ENCODE measurements at regions not wholly inside any gene's neighbourhood (a gene's known extent, or its start where the extent isn't known, plus 50 kb on each side); places are given as distances from the start of the nearest gene placed in this dataset.

DNA sequence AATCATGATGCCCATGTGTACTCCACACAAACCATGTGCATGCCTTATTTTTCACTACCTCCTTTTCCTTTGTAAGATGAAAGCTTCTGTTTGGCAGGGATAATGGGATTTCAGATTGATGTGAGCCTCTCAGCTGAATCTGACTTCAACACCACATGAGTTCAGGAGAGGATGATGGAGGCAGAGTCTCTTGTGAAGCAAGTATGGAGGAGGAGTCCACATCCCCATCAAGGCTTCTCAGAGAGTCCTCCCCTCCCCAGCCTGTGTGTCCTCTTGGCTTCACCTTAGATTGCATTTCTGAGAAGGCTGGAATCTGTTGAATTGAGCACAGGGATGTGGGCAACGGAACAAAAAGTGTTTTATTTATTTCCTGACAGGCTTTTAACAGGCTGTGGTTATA lies 370.4 kb downstream of the FAT3 start:
- Histone ChIP-seq H3K9me3 (no peaks in the 10 kb centered on the region), H3K36me3 (no peaks in the 10 kb centered on the region), H3K27ac (no peak overlapping the region), H3K4me3 (no peak overlapping the region), H3K4me1 (no peaks in the 10 kb centered on the region), H3K27me3 (no peaks in the 10 kb centered on the region)
- 70 to 78% methylated on average over 1 of the region's 1 CpG for WGBS, 2 donors
- DNase-seq, result no peak
- ATAC-seq, result no peak
- intact Hi-C loops (cut with DNase I), result no loop called here
- TF ChIP-seq, protein P1, sequence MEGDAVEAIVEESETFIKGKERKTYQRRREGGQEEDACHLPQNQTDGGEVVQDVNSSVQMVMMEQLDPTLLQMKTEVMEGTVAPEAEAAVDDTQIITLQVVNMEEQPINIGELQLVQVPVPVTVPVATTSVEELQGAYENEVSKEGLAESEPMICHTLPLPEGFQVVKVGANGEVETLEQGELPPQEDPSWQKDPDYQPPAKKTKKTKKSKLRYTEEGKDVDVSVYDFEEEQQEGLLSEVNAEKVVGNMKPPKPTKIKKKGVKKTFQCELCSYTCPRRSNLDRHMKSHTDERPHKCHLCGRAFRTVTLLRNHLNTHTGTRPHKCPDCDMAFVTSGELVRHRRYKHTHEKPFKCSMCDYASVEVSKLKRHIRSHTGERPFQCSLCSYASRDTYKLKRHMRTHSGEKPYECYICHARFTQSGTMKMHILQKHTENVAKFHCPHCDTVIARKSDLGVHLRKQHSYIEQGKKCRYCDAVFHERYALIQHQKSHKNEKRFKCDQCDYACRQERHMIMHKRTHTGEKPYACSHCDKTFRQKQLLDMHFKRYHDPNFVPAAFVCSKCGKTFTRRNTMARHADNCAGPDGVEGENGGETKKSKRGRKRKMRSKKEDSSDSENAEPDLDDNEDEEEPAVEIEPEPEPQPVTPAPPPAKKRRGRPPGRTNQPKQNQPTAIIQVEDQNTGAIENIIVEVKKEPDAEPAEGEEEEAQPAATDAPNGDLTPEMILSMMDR (IDR thresholded peaks at IDR 0.05), result no peak

DNA sequence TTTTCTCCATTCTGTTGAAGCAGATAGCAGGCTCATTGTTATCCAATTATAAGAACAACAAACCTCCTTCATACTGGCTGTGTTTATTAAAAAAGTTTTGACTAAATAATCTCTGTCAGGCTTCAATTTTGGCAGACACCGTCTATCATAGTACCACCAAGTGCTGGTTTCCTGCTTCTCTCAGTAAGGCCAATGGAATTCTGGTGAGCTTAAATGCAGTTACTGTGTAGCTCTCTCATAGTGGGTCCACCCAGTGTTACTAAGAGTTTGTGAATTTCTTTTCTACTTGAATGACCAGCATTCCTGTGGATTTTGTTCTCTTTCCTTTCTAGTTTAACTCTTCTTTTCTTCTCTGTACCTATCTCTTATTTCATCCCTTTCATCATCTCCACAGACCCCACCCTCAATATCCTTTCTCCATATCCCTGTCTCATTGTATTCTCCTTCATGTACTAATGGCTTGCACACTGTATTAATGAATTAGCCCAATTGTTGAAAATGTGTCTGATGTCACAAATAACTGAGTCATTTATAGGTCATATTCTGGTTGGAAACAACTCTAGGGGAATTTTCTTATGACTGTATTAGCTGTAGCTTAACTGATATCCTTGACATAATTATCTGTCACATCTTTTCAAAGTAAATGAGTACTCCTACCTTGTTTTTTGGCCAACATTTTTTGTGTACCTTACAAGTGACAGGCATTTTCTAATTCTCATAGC lies 372.1 kb downstream of the FAT3 start:
- TF ChIP-seq, protein P1 (IDR thresholded peaks at IDR 0.05), result no peak
- Histone ChIP-seq H3K27me3 (no peaks in the 10 kb centered on the region), H3K4me3 (no peak overlapping the region), H3K27ac (no peak overlapping the region), H3K4me1 (no peaks in the 10 kb centered on the region), H3K36me3 (no peaks in the 10 kb centered on the region), H3K9me3 (no peaks in the 10 kb centered on the region)
- 67 to 76% methylated on average over 1 of the region's 1 CpG for WGBS, 2 donors
- ATAC-seq (no peak), DNase-seq (no peak)
- intact Hi-C loops (cut with DNase I), result no loop called here

DNA sequence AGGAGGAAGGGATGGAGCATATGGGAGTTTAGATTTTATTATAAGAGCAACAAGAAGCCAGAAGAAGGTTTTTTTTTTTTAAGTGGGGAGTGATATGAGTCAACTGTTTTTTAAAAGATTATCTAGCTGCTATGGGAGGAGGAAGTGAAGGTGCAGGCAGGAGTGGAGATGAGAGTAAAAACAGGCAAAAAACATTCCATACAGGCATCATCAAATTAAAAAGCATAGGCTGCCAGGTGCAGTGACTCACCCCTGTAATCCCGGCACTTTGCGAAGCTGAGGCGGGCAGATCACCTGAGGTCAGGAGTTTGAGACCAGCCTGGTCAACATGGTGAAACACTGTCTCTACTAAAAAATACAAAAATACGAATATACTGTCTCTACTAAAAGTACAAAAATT lies 368.4 kb upstream of the MTNR1B start:
- ATAC-seq (no peak), DNase-seq (no peak)
- no peaks in the 10 kb centered on the region for H3K9me3 ChIP-seq
- H3K27ac ChIP-seq, result no peak overlapping the region
- TF ChIP-seq, protein P1 (IDR thresholded peaks at IDR 0.05), result no peak
- intact Hi-C loops (cut with DNase I), result no loop called here
- H3K27me3 ChIP-seq, result no peaks in the 10 kb centered on the region
- WGBS, 2 donors, result 86 to 89% methylated on average over 4 of the region's 4 CpGs
- H3K36me3 ChIP-seq, result no peaks in the 10 kb centered on the region
- H3K4me1 ChIP-seq, result no peaks in the 10 kb centered on the region
- H3K4me3 ChIP-seq, result no peak overlapping the region

DNA sequence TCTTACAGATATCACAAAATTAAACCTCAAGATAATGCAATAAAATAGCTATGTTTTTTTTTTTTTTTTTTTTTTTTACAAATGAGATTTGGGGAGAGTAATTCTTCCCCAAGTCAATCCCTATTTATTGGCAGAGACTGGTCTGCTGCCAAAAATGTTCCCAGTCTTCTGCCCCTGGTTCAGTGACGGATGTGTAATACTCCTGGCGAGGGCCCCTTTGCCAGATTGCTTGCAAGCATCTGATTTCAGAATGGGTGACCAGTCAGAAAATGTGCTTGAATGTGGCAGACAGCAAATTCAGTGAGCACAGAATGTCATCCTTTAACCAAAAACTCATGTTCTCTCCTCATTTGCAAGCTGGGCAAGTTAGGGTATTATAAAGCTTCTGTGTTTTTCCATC lies 363.8 kb upstream of the MTNR1B start:
- DNase-seq (no peak), ATAC-seq (no peak)
- intact Hi-C loops (cut with DNase I), result no loop called here
- no peaks in the 10 kb centered on the region for H3K36me3 ChIP-seq
- H3K4me3 ChIP-seq, result no peak overlapping the region
- H3K27ac ChIP-seq, result no peak overlapping the region
- WGBS, 2 donors, result 91 to 92% methylated on average over 2 of the region's 2 CpGs
- H3K4me1 ChIP-seq, result no peaks in the 10 kb centered on the region
- H3K9me3 ChIP-seq, result no peaks in the 10 kb centered on the region
- TF ChIP-seq, protein P1 (IDR thresholded peaks at IDR 0.05), result no peak
- no peaks in the 10 kb centered on the region for H3K27me3 ChIP-seq
